ENCODE measurements at regions not wholly inside any gene's neighbourhood (a gene's known extent, or its start where the extent isn't known, plus 50 kb on each side); places are given as distances from the start of the nearest gene placed in this dataset.

DNA sequence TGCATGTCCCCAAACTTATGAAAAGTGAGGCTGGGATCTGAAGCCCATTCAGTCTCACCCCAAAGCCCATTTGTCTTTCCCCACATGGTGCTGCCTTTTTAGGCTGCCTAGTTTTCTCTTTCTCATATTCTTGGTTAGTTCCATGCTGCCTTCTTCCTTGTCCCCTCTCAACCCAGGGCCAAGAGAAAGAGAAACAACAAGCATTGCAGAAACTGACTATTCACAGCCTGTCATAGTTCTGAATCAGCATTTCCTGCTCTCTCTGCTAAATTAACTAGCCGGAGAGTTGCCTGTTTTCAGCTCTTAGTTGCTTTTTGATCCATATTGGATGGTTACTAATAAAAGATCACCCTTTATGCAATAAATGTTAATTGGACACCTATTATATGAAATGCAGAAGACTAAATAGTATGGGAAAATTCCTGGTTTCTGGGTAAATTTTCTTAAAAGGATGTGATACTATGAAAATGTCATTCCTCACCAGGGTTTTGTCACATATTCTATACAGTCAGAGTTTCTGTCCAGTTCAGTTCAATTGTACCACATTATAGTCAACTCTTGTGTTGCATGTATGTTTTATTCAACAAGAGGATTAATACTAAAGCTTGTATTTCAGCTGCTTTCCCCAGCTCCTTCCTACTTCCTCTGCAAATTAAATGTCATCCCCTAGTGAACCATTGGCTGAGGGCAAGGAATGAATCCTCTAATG lies 246.5 kb downstream of the GALR1 start:
- TF ChIP-seq, protein P1, sequence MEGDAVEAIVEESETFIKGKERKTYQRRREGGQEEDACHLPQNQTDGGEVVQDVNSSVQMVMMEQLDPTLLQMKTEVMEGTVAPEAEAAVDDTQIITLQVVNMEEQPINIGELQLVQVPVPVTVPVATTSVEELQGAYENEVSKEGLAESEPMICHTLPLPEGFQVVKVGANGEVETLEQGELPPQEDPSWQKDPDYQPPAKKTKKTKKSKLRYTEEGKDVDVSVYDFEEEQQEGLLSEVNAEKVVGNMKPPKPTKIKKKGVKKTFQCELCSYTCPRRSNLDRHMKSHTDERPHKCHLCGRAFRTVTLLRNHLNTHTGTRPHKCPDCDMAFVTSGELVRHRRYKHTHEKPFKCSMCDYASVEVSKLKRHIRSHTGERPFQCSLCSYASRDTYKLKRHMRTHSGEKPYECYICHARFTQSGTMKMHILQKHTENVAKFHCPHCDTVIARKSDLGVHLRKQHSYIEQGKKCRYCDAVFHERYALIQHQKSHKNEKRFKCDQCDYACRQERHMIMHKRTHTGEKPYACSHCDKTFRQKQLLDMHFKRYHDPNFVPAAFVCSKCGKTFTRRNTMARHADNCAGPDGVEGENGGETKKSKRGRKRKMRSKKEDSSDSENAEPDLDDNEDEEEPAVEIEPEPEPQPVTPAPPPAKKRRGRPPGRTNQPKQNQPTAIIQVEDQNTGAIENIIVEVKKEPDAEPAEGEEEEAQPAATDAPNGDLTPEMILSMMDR (conservative IDR thresholded peaks at IDR 0.05; ENCODE audit: low read depth, low read length): no peak
- DNase-seq (ENCODE audit: low read depth): peak; percentile 19
- no peak overlapping the region for H3K4me3 ChIP-seq (ENCODE audit: low read depth, low read length)

GRCh38 chr18:77501266-77501665 lies 251.6 kb downstream of the GALR1 start:
- DNase-seq (ENCODE audit: low read depth): no peak
- no peak overlapping the region for H3K4me3 ChIP-seq (ENCODE audit: low read depth, low read length)
- TF ChIP-seq, protein P1 (conservative IDR thresholded peaks at IDR 0.05; ENCODE audit: low read depth, low read length): no peak

- H3K4me3 ChIP-seq (ENCODE audit: low read depth, low read length): no peak overlapping the region
- TF ChIP-seq, protein P1 (conservative IDR thresholded peaks at IDR 0.05; ENCODE audit: low read depth, low read length): no peak
- no peak for DNase-seq (ENCODE audit: low read depth)
Observed at GRCh38 chr18:77505499-77505898, 255.9 kb downstream of the GALR1 start.

- no peak for DNase-seq (ENCODE audit: low read depth)
- TF ChIP-seq, protein P1 (conservative IDR thresholded peaks at IDR 0.05; ENCODE audit: low read depth, low read length): no peak
Observed at GRCh38 chr18:77512152-77512551, 262.5 kb downstream of the GALR1 start.

DNA sequence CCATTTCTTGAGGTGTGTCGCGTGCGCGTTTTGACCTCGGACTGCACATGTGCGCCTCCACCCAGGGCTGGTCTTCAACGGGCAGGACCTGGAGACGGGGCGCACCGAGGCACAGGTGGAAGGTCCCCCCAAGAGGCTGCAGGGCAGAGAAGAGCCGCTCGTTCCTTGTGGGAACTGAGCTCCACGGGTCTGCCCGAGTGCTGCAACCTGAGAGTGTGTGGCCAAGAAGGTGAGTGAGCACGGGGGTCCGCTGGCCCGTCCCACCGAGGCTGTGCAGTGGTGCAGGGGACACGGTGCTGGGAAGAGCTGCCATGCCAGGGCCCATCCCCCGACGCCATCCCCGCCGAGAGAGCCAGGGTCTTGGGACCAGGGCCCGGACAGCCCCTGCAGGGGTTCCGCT lies 268.3 kb downstream of the GALR1 start:
- H3K4me3 ChIP-seq (ENCODE audit: low read depth, low read length): no peak overlapping the region
- TF ChIP-seq, protein P1 (conservative IDR thresholded peaks at IDR 0.05; ENCODE audit: low read depth, low read length): no peak
- no peak for DNase-seq (ENCODE audit: low read depth)

More at GRCh38 chr18:77512152-77512551, 262.5 kb downstream of the GALR1 start:
- no peak overlapping the region for H3K4me3 ChIP-seq (ENCODE audit: low read depth, low read length)

DNA sequence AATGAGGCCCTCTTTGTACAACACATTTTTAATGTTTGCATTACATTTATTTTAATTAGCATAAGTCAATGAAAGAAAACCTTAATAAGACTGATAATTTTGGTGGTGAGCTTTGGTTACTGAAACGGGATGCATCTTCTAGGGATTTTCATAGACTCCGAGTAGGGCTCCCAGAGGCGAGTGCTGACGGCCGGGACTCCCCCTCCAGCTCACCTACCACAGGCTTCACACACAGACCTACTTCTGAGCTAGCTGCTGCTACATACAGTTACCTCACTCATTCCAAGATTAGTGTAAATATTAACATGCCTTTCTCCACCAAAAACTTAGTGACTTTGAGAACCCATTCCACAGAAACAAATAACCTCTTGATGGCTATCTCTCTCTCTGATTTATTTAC lies 271.1 kb downstream of the GALR1 start:
- no peak overlapping the region for H3K4me3 ChIP-seq (ENCODE audit: low read depth, low read length)
- DNase-seq (ENCODE audit: low read depth): no peak
- TF ChIP-seq, protein P1 (conservative IDR thresholded peaks at IDR 0.05; ENCODE audit: low read depth, low read length): no peak

- TF ChIP-seq, protein P1 (conservative IDR thresholded peaks at IDR 0.05; ENCODE audit: low read depth, low read length): no peak
- no peak overlapping the region for H3K4me3 ChIP-seq (ENCODE audit: low read depth, low read length)
- no peak for DNase-seq (ENCODE audit: low read depth)
Observed at GRCh38 chr18:77522051-77522675, 272.5 kb downstream of the GALR1 start.
